Neural crest cell (in vitro differentiated cells): ENCODE measurements at regions not wholly inside any gene's neighbourhood (a gene's known extent, or its start where the extent isn't known, plus 50 kb on each side); places are given as distances from the start of the nearest gene placed in this dataset.

ENCODE experiments used
- DNase-seq: peaks from one replicate; pipeline ENCODE4 v3.0.0; 2021; ENCODE audit warnings: low read depth, mixed read lengths, low spot score
- H3K27ac Mint-ChIP-seq: one replicate; pipeline ENCODE4 v1.8.0; 2021; ENCODE audit warnings: mild to moderate bottlenecking, mixed read lengths; ENCODE audit not compliant: unreplicated experiment
- H3K27me3 Mint-ChIP-seq: 2 replicates; pipeline ENCODE4 v1.8.0; 2021; ENCODE audit warnings: low read depth, mild to moderate bottlenecking, mixed read lengths
- H3K36me3 Mint-ChIP-seq: 2 replicates; pipeline ENCODE4 v1.8.0; 2021; ENCODE audit warnings: low read depth, mild to moderate bottlenecking, mixed read lengths
- H3K4me1 Mint-ChIP-seq: 2 replicates; pipeline ENCODE4 v1.8.0; 2021; ENCODE audit warnings: mixed read lengths
- H3K4me3 Mint-ChIP-seq: one replicate; pipeline ENCODE4 v1.8.0; 2021; ENCODE audit warnings: mild to moderate bottlenecking, mixed read lengths
- H3K9me3 Mint-ChIP-seq: 2 replicates; pipeline ENCODE4 v1.8.0; 2021; ENCODE audit warnings: mixed read lengths
- TF ChIP-seq, protein P1 (sequence below): fragments of 200-600 bp; sonication (generic); conservative IDR thresholded peaks from 2 replicates; pipeline ENCODE4 v1.5.0; 2021; ENCODE audit warnings: antibody characterized with exemption, mild to moderate bottlenecking

DNA sequence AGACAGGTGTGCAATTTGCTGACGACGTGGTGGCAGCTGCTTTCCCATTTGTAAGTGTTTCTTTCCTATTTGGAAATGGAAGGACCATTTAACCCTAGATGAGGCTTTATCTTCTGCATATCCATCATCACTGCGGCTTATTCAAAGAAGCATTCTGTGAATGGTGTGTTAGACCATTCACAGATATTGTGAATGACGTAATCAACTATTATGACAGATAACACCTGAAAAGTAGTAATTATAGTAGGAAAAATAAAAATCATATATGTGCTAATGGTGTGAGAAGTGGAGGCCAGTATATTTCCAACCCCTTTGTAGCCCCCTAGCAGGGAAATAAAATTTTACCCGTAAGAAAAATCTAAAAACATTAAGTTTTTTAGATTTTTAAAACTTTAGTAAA is 424.5 kb upstream of the CRIM1 start:
- TF ChIP-seq, protein P1, sequence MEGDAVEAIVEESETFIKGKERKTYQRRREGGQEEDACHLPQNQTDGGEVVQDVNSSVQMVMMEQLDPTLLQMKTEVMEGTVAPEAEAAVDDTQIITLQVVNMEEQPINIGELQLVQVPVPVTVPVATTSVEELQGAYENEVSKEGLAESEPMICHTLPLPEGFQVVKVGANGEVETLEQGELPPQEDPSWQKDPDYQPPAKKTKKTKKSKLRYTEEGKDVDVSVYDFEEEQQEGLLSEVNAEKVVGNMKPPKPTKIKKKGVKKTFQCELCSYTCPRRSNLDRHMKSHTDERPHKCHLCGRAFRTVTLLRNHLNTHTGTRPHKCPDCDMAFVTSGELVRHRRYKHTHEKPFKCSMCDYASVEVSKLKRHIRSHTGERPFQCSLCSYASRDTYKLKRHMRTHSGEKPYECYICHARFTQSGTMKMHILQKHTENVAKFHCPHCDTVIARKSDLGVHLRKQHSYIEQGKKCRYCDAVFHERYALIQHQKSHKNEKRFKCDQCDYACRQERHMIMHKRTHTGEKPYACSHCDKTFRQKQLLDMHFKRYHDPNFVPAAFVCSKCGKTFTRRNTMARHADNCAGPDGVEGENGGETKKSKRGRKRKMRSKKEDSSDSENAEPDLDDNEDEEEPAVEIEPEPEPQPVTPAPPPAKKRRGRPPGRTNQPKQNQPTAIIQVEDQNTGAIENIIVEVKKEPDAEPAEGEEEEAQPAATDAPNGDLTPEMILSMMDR, result no peak
- H3K9me3 Mint-ChIP-seq, result no peaks in the 10 kb centered on the region
- H3K27ac Mint-ChIP-seq, result no peak overlapping the region
- H3K36me3 Mint-ChIP-seq, result no peaks in the 10 kb centered on the region
- H3K27me3 Mint-ChIP-seq, result no peaks in the 10 kb centered on the region
- H3K4me3 Mint-ChIP-seq, result no peak overlapping the region
- no peak for DNase-seq
- peaks cover 16% of the 10 kb centered on the region for H3K4me1 Mint-ChIP-seq

DNA sequence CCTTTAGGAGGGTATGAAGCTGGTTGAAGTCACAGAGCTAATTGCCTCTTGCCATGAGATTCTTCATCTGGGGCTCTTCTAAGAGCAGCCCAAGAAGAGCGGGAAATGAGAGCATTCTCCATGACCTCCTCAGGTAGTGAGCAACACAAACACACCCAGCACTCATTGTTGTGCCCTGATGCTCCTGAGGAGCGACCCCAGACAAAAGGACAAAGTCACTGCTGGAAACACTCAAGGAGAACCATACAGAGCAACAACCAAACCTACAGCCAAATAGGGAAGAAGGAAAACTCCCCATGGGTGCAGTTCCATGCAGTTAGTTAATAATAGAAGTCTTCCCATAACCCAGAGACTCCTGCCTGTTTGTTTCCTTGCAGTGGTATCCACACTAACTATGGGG is 426.0 kb upstream of the CRIM1 start:
- H3K4me1 Mint-ChIP-seq, result peaks cover 21% of the 10 kb centered on the region
- no peak overlapping the region for H3K27ac Mint-ChIP-seq
- H3K36me3 Mint-ChIP-seq, result no peaks in the 10 kb centered on the region
- no peak overlapping the region for H3K4me3 Mint-ChIP-seq
- H3K9me3 Mint-ChIP-seq, result no peaks in the 10 kb centered on the region
- DNase-seq, result no peak
- H3K27me3 Mint-ChIP-seq, result no peaks in the 10 kb centered on the region
- TF ChIP-seq, protein P1, result no peak

DNA sequence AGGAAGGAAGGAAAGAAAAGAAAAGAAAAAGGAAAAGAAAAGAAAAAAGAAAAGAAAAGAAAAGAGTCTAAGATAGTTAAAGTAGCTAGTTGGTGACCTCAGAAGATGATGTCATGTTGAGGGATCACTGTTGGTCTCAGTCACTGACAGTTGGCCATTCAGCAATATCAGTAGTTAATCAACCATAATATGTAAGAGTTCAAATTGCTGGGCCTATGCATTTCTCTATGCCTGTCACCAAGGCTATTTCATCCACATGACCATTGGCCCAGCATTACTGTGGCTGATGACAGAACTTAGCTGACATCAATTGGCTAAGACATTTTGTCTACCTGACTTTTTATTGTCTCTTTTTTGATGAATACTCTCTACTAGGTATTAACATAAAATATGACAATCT is 435.5 kb upstream of the CRIM1 start:
- TF ChIP-seq, protein P1, result no peak
- no peak overlapping the region for H3K4me3 Mint-ChIP-seq
- no peak overlapping the region for H3K27ac Mint-ChIP-seq
- H3K36me3 Mint-ChIP-seq, result no peaks in the 10 kb centered on the region
- no peaks in the 10 kb centered on the region for H3K4me1 Mint-ChIP-seq
- no peaks in the 10 kb centered on the region for H3K27me3 Mint-ChIP-seq
- H3K9me3 Mint-ChIP-seq, result no peaks in the 10 kb centered on the region
- DNase-seq, result no peak

DNA sequence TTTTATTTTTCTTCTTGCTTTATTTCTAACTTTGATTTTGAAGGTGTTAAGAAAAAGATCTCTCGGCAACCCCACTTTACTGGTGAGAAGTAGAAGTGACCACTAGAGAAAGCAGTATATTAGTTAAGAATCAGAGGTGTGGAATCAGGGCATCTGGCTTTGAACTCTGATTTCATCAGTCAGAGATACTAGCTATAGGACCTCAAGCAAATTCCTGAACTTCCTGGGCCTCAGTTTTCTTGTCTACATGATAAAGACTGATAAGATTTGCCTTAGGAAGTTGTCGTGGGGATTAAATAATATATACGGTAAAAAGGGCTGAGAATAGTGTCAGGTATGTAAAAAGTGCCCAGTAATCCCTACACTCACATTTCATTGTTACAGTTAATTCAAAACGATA is 440.3 kb upstream of the CRIM1 start:
- no peaks in the 10 kb centered on the region for H3K9me3 Mint-ChIP-seq
- no peaks in the 10 kb centered on the region for H3K36me3 Mint-ChIP-seq
- H3K4me1 Mint-ChIP-seq, result no peaks in the 10 kb centered on the region
- no peak overlapping the region for H3K4me3 Mint-ChIP-seq
- H3K27ac Mint-ChIP-seq, result no peak overlapping the region
- no peak for DNase-seq
- no peaks in the 10 kb centered on the region for H3K27me3 Mint-ChIP-seq
- TF ChIP-seq, protein P1, result no peak

DNA sequence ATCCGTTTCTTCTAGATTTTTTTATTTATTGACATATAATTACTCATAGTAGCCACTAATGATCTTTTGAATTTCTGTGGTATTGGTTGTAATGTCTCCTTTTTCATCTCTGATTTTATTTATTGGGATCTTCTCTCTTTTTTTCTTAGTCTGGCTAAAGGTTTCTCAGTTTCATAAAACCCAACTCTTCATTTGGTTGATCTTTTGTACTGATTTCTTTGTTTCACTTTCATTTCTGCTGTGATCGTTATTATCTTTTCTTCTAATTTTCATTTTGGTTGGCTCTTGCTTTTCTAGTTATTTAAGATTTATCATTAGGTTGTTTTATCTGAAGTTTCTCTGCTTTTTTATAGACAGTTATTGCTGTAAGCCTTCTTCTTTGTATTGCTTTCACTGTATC is 463.6 kb upstream of the CRIM1 start:
- Mint-ChIP-seq H3K27me3 (no peaks in the 10 kb centered on the region), H3K27ac (no peak overlapping the region), H3K4me3 (no peak overlapping the region), H3K4me1 (no peaks in the 10 kb centered on the region), H3K36me3 (no peaks in the 10 kb centered on the region), H3K9me3 (no peaks in the 10 kb centered on the region)
- TF ChIP-seq, protein P1, result no peak
- no peak for DNase-seq

DNA sequence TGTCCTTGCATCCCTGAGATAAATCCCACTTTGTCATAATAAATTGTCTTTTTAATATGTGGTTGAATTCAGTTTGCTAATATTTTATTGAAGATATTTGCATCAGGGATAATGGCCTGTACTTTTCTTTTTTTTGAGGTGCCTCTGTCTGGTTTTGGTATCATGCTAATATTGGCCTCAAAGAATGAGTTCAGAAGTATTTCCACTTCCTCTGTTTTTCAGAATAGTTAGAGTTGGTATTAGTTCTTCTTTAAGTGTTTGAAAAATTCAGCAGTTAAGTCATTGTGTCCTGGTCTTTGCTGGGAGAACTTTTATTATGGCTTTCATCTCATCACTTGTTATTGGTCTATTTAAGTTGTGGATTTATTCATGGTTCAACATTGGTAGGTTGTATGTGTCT is 464.1 kb upstream of the CRIM1 start:
- Mint-ChIP-seq H3K36me3 (no peaks in the 10 kb centered on the region), H3K9me3 (no peaks in the 10 kb centered on the region), H3K4me3 (no peak overlapping the region), H3K4me1 (no peaks in the 10 kb centered on the region), H3K27me3 (no peaks in the 10 kb centered on the region), H3K27ac (no peak overlapping the region)
- TF ChIP-seq, protein P1, result no peak
- DNase-seq, result no peak
